HepG2 (cell line): ENCODE measurements at regions not wholly inside any gene's neighbourhood (a gene's known extent, or its start where the extent isn't known, plus 50 kb on each side); places are given as distances from the start of the nearest gene placed in this dataset.

Source experiments
- ATAC-seq: fragments of 200-7000 bp; cut with Tn5 transposase; 3 replicates; pipeline ENCODE4 v1.9.1; 2020; ENCODE audit warnings: mild to moderate bottlenecking, moderate library complexity
- BruUV-seq: library from RNA; stranded (reverse); fragments of 400-500 nt; replicated peaks from 2 replicates; lab custom pipeline; 2021; lab: Mats Ljungman, UMichigan
- CTCF ChIA-PET: fragments of 300-600 bp; formaldehyde crosslinking; extraction: SDS; loops from one replicate; lab custom pipeline; 2021; ENCODE audit warnings: low total read pairs, inconsistent platforms, low intra/inter-chr PET ratio; lab: Yijun Ruan, JAX
- POLR2A ChIA-PET: fragments of 350-600 bp; sonication (Branson Sonifier 250); formaldehyde crosslinking; loops from one replicate; lab custom pipeline; 2020; ENCODE audit warnings: antibody characterized with exemption, inconsistent platforms; lab: Yijun Ruan, JAX
- DNase-seq: peaks from one replicate; pipeline ENCODE4 v3.0.0-alpha.2; 2015; ENCODE audit warnings: low spot score
- FAIRE-seq: peaks from 3 replicates; lab custom pipeline; 2011; peaks lifted over from hg19 to GRCh38; lab: Jason Lieb, UNC
- H2AFZ ChIP-seq: one replicate; pipeline ENCODE4 v1.6.1; 2011; ENCODE audit warnings: low read length, inconsistent platforms
- H3K27ac ChIP-seq: fragments of 300-600 bp; 3 replicates; pipeline ENCODE4 v1.8.0; 2011; ENCODE audit warnings: mixed run types, mild to moderate bottlenecking, mixed read lengths, low read length, inconsistent platforms; ENCODE audit not compliant: insufficient read depth; ENCODE audit errors: extremely low read length
- H3K27me3 ChIP-seq, 2 experiments: fragments of 200-600 bp in 1 of 2; 2 replicates in 1 of 2; 3 replicates in 1 of 2; pipeline versions ENCODE4 v1.6.0 to v1.8.0; 2011; ENCODE audit warnings: low read length in 2 of 2, mild to moderate bottlenecking in 2 of 2, moderate library complexity in 2 of 2, inconsistent platforms in 1 of 2; ENCODE audit not compliant: insufficient read depth in 2 of 2, control insufficient read depth in 1 of 2
- H3K36me3 ChIP-seq, 2 experiments: fragments of 200-600 bp in 1 of 2; replicated peaks in 1 of 2; 2 replicates in 1 of 2; 3 replicates in 1 of 2; pipeline versions ENCODE4 v1.5.1 to v1.8.0; 2011; ENCODE audit warnings: low read length in 2 of 2, inconsistent platforms in 1 of 2; ENCODE audit not compliant: insufficient read depth in 2 of 2, control insufficient read depth in 1 of 2
- H3K4me1 ChIP-seq: 2 replicates; pipeline ENCODE4 v1.5.1; 2012; ENCODE audit warnings: low read length, inconsistent platforms; ENCODE audit not compliant: insufficient read depth
- H3K4me2 ChIP-seq: 2 replicates; pipeline ENCODE4 v1.6.0; 2011; ENCODE audit warnings: low read depth, low read length, inconsistent platforms
- H3K4me3 ChIP-seq, 3 experiments: fragments of 200-600 bp in 1 of 3; sonication (generic), shearing (Covaris generic) in 1 of 3; replicated peaks in 1 of 3; 2 replicates each; pipeline ENCODE4 v1.5.1; 2011 to 2016; ENCODE audit warnings: low read length in 3 of 3, inconsistent platforms in 2 of 3, low read depth in 2 of 3, mild to moderate bottlenecking in 2 of 3, control low read depth in 1 of 3, mixed read lengths in 1 of 3; ENCODE audit not compliant: insufficient read depth in 1 of 3
- H3K79me2 ChIP-seq: one replicate; pipeline ENCODE4 v1.6.1; 2011; ENCODE audit warnings: low read length, inconsistent platforms; ENCODE audit not compliant: insufficient read depth
- H3K9ac ChIP-seq: 2 replicates; pipeline ENCODE4 v1.6.0; 2011; ENCODE audit warnings: mild to moderate bottlenecking, low read depth, low read length, inconsistent platforms; ENCODE audit not compliant: insufficient read depth
- H3K9me3 ChIP-seq: 2 replicates; pipeline ENCODE4 v1.5.1; 2012; ENCODE audit warnings: mild to moderate bottlenecking, low read length
- H4K20me1 ChIP-seq: 2 replicates; pipeline ENCODE4 v1.6.0; 2011; ENCODE audit warnings: inconsistent platforms, mild to moderate bottlenecking, low read length, moderate library complexity; ENCODE audit not compliant: insufficient read depth
- CHCHD3 ChIP-seq: sonication (generic); formaldehyde crosslinking; IDR thresholded peaks from 2 replicates; pipeline ENCODE4 v1.8.0; 2022; ENCODE audit warnings: mild to moderate bottlenecking, missing genetic modification reagents, moderate library complexity
- ETV5 ChIP-seq: IDR thresholded peaks from 2 replicates; pipeline ENCODE4 v1.6.1; 2018; ENCODE audit warnings: missing biosample characterization, missing genetic modification reagents, inconsistent platforms, borderline replicate concordance
- MBNL3 ChIP-seq: fragments of 250-450 bp; sonication (Bioruptor Pico); conservative IDR thresholded peaks from 2 replicates; pipeline ENCODE4 v1.8.0; 2022; ENCODE audit warnings: mild to moderate bottlenecking, inconsistent platforms
- NR2C2 ChIP-seq: sonication (generic); formaldehyde crosslinking; IDR thresholded peaks from 2 replicates; pipeline ENCODE4 v1.4.0; 2020; ENCODE audit warnings: missing genetic modification reagents, mild to moderate bottlenecking, moderate library complexity, borderline replicate concordance
- PRDM10 ChIP-seq: sonication (generic); formaldehyde crosslinking; IDR thresholded peaks from 2 replicates; pipeline ENCODE4 v1.4.0; 2020; ENCODE audit warnings: low read depth, missing genetic modification reagents
- SMAD3 ChIP-seq: sonication (generic); formaldehyde crosslinking; IDR thresholded peaks from 2 replicates; pipeline ENCODE4 v1.4.0; 2020; ENCODE audit warnings: missing genetic modification reagents
- SP4 ChIP-seq: sonication (generic); formaldehyde crosslinking; IDR thresholded peaks from 2 replicates; pipeline ENCODE4 v1.8.1; 2023; ENCODE audit warnings: mild to moderate bottlenecking, missing genetic modification reagents
- TBX2 ChIP-seq: sonication (generic); formaldehyde crosslinking; IDR thresholded peaks from 2 replicates; pipeline ENCODE4 v1.5.0; 2020; ENCODE audit warnings: missing genetic modification reagents, mild to moderate bottlenecking, borderline replicate concordance
- U2AF2 ChIP-seq: fragments of 200-400 bp; formaldehyde crosslinking; IDR thresholded peaks from 2 replicates; pipeline ENCODE4 v1.6.1; 2017; ENCODE audit warnings: low read depth, mild to moderate bottlenecking, low read length
- UBTF ChIP-seq: sonication (generic); formaldehyde crosslinking; IDR thresholded peaks from 2 replicates; pipeline ENCODE4 v1.4.0; 2020; ENCODE audit warnings: mild to moderate bottlenecking, missing genetic modification reagents
- YEATS4 ChIP-seq: sonication (generic); formaldehyde crosslinking; IDR thresholded peaks from 2 replicates; pipeline ENCODE4 v1.4.0; 2020; ENCODE audit warnings: missing genetic modification reagents, borderline replicate concordance
- ZBTB7B ChIP-seq: sonication (generic); formaldehyde crosslinking; IDR thresholded peaks from 2 replicates; pipeline ENCODE4 v1.4.0; 2020; ENCODE audit warnings: missing genetic modification reagents
- ZFP1 ChIP-seq: IDR thresholded peaks from 2 replicates; pipeline ENCODE4 v1.6.1; 2016
- ZNF12 ChIP-seq: sonication (generic); formaldehyde crosslinking; IDR thresholded peaks from 2 replicates; pipeline ENCODE4 v1.5.0; 2020; ENCODE audit warnings: missing genetic modification reagents
- ZNF382 ChIP-seq: sonication (generic); formaldehyde crosslinking; IDR thresholded peaks from 2 replicates; pipeline ENCODE4 v1.5.0; 2020; ENCODE audit warnings: missing genetic modification reagents, mild to moderate bottlenecking, borderline replicate concordance
- ZNF563 ChIP-seq: sonication (generic); formaldehyde crosslinking; IDR thresholded peaks from 2 replicates; pipeline ENCODE4 v1.8.0; 2022; ENCODE audit warnings: mild to moderate bottlenecking, moderate library complexity, missing genetic modification reagents
- ZNF891 ChIP-seq: sonication (generic); formaldehyde crosslinking; IDR thresholded peaks from 2 replicates; pipeline ENCODE4 v1.5.0; 2020; ENCODE audit warnings: mild to moderate bottlenecking, missing genetic modification reagents
- WGBS: methylation state at CpG from one replicate; pipeline ENCODE4 v1.1.6; 2017; ENCODE audit warnings: low lambda C conversion rate; 5-methylcytosine and 5-hydroxymethylcytosine counted together
- in situ Hi-C: cut with HindIII; loops from 2 replicates; pipeline ENCODE4 v1.10.0; 2017; ENCODE audit warnings: low pct_unique_long_range_greater_than_20kb; ENCODE audit not compliant: extremely low pct_ligation_motif_present
- intact Hi-C: fragments of 100-400 bp; cut with micrococcal nuclease; formaldehyde crosslinking; loops from one replicate; pipeline ENCODE4 v1.10.0; 2022; ENCODE audit not compliant: unreplicated experiment
- TF ChIP-seq, protein P1 (sequence below): sonication (generic); formaldehyde crosslinking; conservative IDR thresholded peaks from 2 replicates; pipeline ENCODE4 v1.4.0; 2020; ENCODE audit warnings: missing genetic modification reagents

- TF ChIP-seq, protein P1, sequence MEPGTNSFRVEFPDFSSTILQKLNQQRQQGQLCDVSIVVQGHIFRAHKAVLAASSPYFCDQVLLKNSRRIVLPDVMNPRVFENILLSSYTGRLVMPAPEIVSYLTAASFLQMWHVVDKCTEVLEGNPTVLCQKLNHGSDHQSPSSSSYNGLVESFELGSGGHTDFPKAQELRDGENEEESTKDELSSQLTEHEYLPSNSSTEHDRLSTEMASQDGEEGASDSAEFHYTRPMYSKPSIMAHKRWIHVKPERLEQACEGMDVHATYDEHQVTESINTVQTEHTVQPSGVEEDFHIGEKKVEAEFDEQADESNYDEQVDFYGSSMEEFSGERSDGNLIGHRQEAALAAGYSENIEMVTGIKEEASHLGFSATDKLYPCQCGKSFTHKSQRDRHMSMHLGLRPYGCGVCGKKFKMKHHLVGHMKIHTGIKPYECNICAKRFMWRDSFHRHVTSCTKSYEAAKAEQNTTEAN, result no peak
- TF ChIP-seq UBTF (no peak), YEATS4 (no peak), ZBTB7B (CRISPR knock-in tag) (no peak), NR2C2 (CRISPR knock-in tag) (no peak), ZNF382 (CRISPR knock-in tag) (no peak), ZNF891 (CRISPR knock-in tag) (no peak)
- TF ChIP-seq, all 625 proteins: peak for 0
Observed at GRCh38 chr1:94602316-94602715, 60.8 kb upstream of the F3 start (continued).

GRCh38 chr1:94600556-94600955 lies 59.0 kb upstream of the F3 start:
- FAIRE-seq, result no peak
- Histone ChIP-seq H3K4me1 (peaks cover 25% of the 10 kb centered on the region), H3K4me3 (no peak overlapping the region), H3K27ac (no peak overlapping the region), H3K9me3 (no peaks in the 10 kb centered on the region), H3K79me2 (no peaks in the 10 kb centered on the region), H2AFZ (no peak overlapping the region), H3K9ac (no peak overlapping the region), H3K27me3 (peaks cover 0 to 3% of the 10 kb centered on the region in 2 experiments; a peak in 1 of 5 replicates), H3K36me3 (no peaks in the 10 kb centered on the region), H4K20me1 (no peaks in the 10 kb centered on the region), H3K4me2 (no peak overlapping the region)
- no TSS peak for BruUV-seq
- 59% methylated on average over 2 of the region's 2 CpGs for WGBS
- intact Hi-C loops (no loop called here), in situ Hi-C loops (loop anchor here (10.0 kb wide), 1 partner anchor 204 kb away; no protein-coding TSS in a partner anchor)
- no peak for DNase-seq
- ATAC-seq, result no peak
- ChIA-PET POLR2A (no interaction called here), CTCF (no interaction called here)
- TF ChIP-seq SMAD3 (CRISPR knock-in tag) (no peak), ZFP1 (no peak), U2AF2 (no peak), ZNF563 (CRISPR knock-in tag) (no peak), TBX2 (CRISPR knock-in tag) (no peak), SP4 (no peak), MBNL3 (CRISPR knock-in tag) (no peak), CHCHD3 (no peak), ETV5 (CRISPR knock-in tag) (no peak), PRDM10 (no peak), ZNF12 (CRISPR knock-in tag) (no peak)
